GM04503 (cell line): ENCODE measurements at regions not wholly inside any gene's neighbourhood (a gene's known extent, or its start where the extent isn't known, plus 50 kb on each side); places are given as distances from the start of the nearest gene placed in this dataset.

Experiments
- DNase-seq: peaks from one replicate; pipeline ENCODE4 v3.0.0-alpha.2; 2012; ENCODE audit warnings: low read depth

DNA sequence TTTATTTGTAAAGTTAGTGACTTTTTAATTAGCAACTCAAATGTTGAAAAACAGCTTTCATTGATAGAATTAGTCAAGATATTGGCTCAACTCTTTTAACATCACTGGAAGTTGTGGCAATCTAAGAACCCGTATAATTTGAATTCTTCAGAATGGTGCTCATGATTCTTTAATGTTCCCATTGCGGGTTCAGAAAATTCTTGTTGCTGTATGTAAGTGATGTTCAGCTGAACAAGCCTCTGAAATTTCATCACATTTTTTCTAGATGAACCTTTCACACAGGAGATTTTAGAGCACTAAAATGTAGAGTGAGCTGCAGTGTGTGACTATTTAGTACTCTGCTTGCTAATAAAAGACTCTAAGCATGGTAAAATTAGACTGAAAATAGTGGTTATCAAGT, 1317.7 kb downstream of the FSTL5 start:
- DNase-seq, result no peak

DNA sequence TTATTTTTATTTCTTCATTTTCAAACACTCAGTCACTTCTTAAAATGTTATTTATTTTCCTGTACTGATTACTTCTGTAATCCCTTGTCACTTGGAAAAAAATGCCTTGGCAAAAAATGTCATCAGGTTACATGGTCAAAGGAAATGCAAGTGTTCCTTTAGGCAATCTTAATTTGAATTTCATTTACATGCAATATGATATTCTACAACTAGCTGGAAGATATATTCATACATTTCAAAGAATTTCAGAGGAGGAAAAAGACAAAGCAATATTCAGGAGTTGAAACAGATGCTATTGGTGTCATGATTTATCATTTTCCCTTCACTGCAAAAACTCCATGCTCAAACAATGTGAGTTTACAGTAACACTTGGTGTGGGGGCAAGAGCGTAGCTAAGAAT, 1316.6 kb downstream of the FSTL5 start:
- no peak for DNase-seq

DNA sequence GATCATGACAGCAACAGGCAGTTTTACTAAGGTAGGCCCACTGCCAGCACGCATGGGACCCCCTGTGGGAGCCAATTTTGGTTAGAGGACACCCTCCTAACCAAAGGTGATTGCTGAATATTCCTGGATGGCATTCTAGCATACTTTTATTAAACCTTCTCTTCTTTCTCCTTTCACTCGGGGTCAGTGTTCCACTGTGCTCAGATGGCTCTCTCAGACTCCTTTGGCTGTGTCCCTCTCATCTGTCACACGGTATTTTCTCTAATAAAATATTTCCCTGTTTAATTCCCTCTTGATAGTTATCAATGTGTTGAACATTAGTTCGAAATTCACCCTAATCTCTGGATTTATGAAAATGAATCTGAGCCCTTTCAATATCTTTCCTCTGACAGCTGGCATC, 1315.3 kb downstream of the FSTL5 start:
- DNase-seq, result no peak

DNA sequence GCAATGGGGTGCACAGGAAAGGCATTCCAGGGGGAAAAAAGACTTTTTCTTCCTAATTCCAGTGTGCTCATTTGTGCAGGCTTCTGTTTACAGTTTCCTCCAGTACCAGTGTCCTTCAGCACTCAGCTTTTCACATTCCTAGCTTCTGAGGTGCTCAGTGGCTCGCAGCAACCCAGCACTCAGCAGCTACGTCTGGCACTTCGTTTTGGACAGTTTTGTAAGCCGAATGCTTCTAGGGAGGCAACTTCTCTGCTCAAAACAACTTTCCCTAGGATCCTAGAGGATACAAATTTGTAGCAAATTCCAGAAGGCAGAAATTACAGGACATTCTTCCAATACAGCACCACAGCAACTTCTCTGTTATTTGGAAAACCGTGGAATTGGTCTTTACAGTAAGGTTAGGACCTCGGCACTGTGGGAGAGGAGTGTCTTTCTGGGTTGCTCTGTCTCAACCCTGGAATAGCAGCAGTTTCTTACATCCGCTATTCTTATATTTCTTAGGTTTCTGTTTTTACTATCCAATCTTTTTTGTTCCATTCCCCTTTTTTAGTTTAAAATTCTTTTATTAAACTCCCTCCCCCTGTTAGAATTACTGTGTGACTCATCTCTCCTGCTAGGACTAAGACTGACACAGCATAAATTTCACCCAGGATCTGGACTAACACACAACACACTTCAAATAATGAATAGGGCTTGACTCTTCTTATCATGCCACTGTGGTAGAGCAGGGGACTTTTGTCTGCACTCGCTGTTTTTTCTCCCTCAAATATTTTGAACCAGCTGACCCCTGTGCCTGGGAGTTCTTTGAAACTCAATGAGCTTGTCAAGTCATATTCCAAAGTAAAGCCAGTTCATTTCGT, 1314.7 kb downstream of the FSTL5 start:
- DNase-seq, result no peak

DNA sequence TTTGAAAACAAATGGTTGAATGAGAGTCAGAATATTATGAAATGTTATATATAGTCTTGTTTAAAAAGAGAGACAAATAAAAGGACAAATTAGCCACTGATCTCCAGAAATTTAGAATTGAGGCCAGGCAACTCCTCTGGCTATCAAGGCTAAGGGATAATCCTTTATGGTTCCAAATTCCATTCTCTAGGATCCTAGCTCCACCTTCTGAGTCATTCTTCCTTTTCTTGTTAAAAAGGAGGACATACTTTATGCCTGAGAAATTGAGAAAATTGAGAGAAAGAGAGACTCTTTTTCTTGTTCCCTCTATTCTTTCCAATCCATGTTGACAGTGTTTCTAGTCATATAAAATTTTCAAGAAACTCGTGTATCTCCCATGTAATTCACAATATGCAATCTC, 1299.5 kb downstream of the FSTL5 start:
- DNase-seq, result no peak

DNA sequence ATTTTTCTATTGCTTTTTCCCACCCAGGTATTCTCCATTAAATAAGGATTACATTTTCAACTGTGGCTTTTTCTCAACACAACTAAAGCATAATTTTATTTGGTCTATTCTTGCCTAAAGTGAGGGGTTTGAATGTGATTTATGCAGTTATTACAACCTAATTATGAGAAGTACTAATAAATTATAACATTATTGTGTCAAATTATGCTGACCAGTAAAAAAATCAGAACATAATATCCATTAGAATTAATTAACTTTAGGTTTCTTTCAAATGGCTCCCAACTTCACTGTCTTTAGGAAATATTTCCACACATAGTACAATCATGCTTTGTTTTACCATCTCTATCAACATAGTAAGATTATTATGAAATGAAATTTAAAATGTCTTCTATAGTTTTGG, 1293.9 kb downstream of the FSTL5 start:
- no peak for DNase-seq

DNA sequence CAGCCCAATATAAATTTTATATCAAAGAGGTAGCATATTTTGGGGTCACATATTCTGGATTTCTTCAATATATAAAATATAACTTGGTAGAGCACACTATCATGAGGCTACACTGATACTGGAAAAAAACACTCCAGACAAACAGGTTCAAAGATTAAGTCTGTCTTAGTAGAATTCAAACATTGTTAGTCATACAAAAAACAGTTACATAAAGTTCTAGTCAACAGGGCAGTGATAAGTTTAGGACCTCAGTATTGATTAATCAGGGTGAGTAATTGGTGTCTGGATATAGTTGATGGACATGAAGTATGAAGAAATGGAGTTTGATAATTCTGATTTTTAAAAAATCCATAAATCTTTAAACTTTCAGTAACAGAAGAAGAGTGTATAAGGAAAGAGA, 1291.3 kb downstream of the FSTL5 start:
- no peak for DNase-seq

DNA sequence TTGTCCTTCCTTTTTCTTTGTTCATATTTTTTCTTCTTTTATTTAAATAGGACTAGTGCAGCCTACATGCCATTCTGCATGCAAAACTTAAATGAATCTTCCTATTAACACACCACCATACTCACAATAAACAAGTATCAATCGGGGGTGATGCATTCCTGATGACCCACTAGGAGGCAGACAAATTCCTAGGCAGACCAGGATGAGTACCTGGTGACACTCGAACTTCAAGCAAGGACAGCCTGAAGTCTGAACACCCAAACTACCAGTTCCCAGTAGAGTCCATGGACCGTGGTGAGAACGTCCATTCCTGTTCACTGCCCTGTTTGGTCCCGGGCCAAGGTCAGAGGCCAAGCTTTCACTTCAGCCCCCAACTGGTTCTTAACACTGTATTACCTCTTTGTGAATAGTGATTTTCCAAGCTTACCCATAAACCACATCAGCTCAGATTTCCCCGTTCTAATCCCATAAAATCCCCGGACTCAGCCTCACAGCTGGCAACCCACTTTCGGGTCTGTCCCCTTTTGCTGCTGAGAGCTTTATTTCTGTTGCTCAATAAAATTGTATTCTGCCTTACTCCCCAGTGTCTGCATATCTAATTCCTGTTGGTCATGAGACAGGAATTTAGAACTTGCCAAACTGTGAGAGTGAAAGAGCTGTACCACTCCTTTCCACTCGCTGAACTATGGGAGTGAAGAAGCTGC, 1286.6 kb downstream of the FSTL5 start:
- no peak for DNase-seq

DNA sequence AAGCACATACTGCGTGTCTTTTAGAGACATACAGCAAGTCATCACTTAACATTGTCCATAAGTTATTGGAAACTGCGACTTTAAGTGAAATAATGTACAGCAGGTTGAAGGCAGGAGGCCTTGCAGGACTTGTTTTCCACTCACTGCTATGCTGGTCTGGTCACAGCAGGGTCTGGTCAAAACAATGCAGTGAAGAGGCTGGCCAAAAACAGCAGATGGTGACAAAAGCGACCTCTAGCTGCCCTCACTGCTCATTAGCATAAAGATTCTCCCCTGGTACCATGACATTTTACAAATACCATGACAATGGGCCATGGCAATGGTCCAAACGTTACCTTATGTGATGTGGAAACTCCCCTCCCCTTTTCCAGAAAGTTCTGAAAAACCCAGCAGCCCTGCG, 1283.6 kb downstream of the FSTL5 start:
- no peak for DNase-seq

DNA sequence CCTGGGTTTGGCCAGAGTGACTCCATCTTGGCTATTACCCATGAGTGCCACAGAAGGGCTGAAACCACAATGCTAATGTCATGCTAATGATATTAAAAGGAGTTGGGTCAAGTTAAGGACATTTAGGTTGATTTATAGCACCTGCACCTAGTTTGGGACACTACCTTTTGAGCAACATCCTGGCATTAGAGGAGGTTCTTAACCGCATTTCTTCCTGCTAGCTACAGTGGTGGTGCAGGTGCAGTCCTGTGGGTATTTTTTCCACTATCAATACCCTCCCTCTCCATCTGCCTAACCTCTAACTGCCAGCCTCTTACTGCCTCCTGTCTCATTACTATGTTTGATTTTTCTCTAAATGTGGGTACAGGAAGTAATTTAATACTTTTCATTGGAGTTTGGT, 1276.1 kb downstream of the FSTL5 start:
- DNase-seq, result no peak

DNA sequence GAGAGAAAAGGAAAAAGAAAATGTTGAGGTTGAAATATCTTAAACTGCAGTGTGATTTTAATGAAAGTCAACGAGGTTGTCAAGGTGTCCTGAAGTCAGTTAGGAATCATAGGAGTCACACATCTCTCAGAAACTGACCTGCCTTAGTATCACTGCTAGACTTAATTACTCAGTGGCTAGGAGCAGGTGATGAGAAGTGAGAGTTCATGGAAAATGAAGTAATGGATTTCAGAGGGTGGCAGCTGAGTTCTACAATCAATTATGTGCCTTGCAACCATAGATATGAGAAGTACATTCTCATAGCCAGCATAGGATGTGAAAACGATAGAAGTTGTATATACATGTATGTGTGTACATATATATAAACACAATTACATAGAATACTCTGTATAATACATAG, 1269.7 kb downstream of the FSTL5 start:
- DNase-seq, result no peak

DNA sequence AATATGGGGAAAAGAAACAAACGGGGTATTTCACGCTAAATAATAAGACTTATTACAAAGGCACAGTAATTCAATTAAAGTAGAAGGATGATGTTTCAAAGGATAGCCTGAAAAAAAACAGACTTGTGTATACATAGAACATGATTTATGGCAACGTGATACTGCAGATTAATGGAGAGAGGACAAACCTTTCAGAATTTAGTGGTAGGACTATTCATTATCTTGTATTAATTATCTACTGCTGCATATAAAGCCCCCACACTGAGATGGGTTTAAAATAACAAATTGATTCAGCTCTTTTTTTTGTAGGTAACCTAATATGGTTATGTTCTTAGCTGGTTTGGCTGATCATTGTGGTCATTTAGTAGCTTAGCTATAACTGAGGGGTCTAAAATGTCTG, 1269.0 kb downstream of the FSTL5 start:
- DNase-seq, result no peak

DNA sequence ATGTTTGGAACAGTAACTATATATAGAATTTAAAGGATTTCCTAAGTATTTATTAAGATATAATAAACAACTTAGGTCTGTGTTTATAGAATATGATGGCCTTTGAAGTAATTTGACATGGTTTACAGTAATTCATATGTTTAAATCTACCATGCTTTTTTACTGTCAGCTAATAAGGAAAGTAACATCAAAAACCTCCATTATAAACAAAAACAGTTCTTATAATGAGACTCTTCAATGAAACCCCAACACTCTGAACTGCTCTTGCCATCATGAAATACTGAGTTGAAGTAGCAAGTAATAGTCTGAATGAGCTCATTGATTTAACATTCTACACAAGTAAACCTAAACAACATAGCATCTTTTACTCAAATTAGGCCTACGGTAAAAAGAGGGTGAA, 1236.5 kb downstream of the FSTL5 start:
- no peak for DNase-seq

DNA sequence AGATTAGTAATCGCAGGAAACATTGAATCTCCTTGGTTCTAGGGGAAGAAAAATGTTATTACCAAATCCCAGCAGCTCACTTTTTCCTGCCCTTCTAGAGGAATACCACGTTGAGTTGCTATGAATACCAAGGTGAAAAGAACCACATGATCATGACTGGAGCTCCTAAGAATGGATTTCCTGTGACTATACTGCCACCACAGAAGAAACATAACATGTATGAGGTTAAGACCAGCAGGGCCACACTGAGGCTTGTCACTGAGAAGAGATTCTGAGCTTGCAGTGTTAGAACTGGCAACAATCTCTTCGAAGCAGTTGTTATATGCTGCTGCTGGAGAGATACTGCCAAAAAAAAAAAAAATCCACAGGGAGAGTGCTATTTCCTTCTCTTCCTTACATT, 1235.3 kb downstream of the FSTL5 start:
- no peak for DNase-seq

DNA sequence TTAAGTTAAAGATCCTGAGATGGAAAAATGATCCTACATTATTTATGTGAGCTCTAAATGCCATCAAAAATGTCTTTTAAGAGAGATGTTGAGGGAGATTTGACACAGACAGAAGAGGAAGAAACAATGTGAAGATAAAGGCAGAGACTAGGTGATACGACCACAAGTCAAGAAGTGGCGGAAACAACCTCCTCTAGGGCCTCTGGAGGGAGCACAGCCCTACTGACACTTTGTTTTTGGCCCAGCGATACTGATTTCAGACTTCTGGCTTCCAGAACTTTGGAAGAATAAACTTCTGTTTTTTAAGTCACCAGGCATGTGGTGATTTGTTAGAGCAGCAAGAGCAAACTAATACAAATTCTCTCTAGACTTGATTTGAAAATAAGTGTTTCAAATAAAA, 1216.1 kb downstream of the FSTL5 start:
- DNase-seq, result no peak

DNA sequence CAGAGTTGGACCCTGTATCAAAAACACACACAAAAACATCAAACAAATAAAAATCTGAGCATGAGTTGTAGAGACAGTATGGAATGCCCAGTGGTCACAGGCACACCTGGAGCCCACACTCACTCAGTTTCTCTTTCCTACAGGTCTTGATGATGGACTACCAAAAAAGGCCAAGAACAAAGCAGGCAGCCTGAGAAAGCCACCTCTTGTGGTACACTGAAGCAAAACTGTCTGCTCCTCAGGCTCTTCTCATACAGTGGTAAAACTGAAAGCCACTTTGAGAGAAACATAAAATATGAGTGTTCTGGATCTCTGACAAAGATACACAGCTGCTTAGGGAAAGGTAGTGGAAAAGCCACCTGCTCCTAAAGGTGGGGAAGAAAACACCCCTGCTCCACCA, 1206.9 kb downstream of the FSTL5 start:
- DNase-seq, result no peak

DNA sequence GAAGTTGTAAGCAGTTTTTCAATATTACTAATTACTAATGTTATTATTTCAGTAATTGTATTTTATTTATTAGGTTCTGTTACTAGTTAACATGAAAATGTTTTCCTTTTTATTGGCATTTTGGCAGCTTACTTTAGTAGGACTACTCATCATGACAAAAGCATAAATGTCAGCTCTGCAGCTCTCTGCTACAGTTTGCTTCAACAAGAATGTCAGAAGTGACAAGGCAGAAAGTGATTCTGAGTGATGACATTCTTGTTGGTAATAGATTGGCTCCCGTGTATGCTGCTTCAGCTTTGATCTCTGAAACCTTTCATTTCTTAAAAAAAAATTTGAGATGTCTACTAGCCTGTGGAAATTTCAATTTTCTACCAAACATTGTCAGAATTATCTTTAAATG, 1193.9 kb downstream of the FSTL5 start:
- no peak for DNase-seq

DNA sequence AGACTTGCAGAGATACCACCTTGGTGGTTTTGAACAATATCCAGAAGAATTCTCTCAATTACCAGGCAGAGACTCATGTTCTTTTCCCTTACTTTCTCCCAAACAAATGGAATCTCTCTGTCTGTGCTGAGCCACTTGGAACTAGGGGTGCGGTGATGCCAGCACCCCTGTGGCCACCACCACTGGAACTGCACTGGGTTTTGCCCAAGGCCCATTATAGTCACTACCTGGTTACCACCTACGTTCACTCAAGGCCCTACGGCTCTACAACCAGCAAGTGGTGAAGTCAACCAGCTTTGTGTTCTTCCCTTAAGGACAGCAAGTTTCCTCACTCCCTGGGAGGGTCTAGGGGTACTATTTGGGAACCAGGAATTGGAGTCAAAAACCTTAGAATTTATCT, 1183.7 kb downstream of the FSTL5 start:
- DNase-seq, result no peak

DNA sequence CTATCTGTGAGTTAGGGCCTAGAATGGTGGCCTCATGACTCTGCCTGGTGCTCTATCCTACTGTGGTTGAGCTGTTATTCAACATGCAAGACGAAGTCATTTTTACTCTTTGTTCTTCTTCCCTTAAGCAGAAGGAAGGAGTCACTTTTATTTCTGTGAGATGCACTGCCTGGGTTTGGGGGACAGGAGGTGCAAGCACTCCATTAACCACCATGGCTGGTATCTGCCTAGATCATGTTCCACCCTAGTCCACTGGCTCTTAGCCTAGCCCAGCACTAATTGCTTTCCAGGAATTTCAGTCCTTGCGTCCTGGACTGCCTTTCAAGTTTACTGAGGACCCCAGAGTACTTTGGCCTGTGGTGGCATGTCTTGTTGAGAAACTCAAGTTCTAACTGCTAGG, 1182.7 kb downstream of the FSTL5 start:
- DNase-seq, result no peak

DNA sequence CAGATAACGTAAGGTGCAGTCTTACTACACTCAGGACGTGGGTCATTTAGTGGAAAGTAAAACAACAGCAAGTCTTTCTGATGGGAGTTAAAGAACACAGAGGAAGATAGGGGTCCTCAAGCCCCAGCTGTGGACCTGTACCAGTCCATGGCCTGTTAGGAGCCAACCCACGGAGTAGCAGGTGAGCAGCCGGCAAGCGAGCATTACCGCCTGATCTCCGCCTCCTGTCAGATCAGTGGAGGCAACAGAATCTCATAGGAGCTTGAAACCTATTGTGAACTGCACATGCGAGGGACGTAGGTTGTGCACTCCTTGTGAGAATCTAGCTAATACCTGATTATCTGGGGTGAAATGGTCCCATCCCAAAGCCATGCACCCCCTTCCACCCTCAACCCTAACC, 1180.8 kb downstream of the FSTL5 start:
- no peak for DNase-seq

DNA sequence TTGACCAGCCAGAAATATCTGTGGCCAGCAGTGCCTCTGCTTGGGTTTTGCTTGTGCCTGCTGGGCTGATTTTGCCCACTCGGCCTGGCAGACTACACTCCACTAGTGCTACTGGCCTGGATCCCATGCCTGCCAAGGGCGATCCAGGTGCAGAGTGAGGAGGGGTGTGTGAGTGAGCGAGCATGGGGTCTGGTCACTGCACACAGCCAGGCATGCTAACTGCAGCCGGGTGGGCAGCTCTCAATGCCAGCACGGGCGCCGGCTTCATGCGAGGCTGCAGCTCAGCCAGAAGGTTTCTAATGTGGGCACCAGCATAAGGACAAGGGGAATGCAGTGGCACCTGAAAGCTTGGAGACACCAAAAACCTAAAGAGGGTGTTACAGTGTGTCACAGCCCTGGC, 1161.4 kb downstream of the FSTL5 start:
- no peak for DNase-seq

DNA sequence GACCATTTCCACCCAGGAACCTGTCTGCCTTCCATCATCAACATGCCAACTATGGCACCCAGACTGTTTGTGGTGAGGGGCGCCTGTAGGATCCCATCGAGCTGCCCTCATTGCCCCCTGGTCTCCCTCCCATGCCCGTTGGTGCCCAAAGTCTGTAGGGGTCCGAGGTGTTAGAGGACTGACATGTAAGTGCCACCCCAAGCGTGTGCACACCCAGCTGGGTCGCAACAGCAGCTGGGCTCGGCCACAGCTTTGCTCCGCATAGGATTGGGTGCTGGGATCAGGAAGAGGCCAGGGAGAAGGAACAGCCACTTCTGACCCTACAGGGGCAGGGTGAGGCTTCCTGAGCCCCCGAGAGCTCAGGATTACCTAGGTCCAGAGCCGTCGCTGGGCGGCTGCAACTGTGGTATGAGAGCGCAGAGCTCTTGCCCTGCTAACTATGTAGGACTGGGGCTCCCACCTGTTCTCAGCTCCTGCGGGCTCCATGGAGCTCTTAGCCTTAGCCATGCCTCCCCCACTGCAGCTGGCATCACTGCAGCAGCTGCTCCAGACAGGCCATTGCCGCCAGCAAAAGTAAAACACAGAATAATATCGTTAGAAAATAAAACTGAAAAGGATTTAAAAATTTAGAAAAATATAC, 1160.3 kb downstream of the FSTL5 start:
- no peak for DNase-seq

DNA sequence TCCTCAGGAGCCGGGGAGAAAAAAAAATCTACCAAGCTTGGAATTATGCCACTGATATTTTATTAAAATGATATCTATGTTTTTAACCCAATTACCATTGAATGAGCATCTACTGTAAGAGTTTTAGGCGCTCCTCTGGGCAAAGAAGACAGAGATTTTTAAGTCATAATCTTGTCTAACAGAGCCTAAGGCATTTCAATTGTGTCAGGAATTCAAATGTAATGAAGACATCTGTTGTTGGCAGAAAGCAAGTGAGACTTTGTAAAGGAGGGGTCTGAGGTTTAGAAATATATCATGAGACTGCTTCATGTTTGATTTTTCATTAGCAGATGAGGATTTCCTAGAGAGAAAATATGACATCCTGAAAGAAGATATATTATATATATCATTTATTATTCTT, 1158.1 kb downstream of the FSTL5 start:
- DNase-seq, result no peak
